Cardiac septum (tissue), 1 donor: ENCODE measurements at regions not wholly inside any gene's neighbourhood (a gene's known extent, or its start where the extent isn't known, plus 50 kb on each side); places are given as distances from the start of the nearest gene placed in this dataset.
"Not testable (repeated sequence)": the region's sequence is repeated elsewhere in the genome, so short reads cannot be mapped to it uniquely, and the experiment has no call there.

Experiments used
- DNase-seq: peaks from one replicate; pipeline ENCODE4 v3.0.0-alpha.2; 2020; ENCODE audit warnings: low spot score
- intact Hi-C: fragments of 100-400 bp; cut with DNase I; formaldehyde crosslinking; loops from one replicate; pipeline ENCODE4 v1.14.0; 2022
- donor health status: DM: no; HTN: no; CAD: no.

DNA sequence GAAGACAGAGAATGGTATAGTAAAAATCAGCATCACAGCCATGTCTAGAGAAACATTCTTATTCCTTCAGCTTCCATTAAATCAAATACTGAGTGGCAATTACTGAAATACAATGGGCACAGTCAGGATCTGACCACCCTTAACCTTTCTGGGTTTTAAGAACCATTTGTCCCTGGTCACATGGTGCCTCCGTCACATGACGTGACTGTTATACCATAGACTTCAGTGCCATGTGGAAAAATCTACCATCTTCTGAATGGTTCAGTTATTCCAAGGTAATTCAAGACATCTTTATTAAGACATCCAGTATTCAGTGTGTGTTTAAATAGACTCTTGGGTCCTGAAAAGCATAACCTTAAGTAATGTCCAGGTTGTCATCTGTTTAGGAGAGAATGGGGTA, 553.1 kb upstream of the FLRT2 start:
- intact Hi-C loops = no loop called here
- no peak for DNase-seq

DNA sequence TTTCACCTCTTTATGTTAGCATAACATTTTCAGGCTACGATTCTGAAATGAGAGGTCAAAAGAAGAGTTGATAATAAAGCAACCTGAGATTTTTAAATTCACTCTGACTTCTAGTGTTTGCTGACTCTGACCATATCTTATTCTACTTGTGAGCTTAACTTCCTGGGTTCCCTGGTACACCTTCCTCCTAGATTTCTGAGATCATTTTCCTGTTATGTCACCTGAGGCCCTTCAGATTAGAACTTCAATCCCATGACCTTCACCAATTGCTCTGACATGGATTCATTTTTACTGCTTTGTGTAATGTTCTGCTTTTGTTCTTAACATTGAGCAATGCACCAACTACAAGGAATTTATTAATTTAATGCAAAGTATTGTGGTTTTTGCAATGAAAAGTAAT, 542.9 kb upstream of the FLRT2 start:
- DNase-seq = no peak
- intact Hi-C loops = no loop called here

DNA sequence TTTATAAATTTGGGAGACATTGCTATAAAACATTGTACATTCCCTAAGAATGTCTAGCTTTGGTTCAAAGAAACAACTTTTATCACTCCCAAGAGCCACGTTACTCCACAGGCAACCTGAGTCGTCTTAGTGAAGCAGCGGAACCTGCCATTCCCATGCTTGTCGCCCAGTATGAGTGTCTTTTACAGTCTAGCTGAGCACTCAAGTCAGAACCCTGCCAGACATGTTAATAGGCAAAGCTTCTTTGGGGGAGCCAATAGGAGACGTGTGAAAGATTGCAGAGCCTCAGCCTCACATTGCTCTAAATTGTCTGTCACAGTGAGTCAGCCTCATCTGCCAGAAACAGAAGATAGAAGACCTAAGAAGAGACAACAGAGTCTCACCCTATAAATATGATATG, 541.6 kb upstream of the FLRT2 start:
- no peak for DNase-seq
- intact Hi-C loops = no loop called here

DNA sequence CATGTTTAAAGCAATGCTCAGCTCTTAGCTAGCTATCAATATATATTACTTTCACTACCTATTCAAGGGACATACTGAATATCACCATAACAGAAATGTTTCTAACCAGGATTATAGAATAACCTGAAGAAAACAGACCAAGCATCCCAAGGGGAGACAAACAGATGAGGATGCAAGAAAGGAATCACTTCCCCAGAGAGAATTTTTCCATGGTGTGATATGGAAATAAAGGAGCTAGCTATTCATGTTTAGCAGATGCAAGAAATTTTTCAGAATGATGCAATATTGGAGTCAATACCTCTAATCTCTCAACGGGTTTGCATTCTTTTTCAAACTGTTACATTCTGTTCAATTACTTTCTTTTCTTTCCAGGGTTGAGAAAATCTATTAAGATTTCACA, 538.9 kb upstream of the FLRT2 start:
- intact Hi-C loops = no loop called here

DNA sequence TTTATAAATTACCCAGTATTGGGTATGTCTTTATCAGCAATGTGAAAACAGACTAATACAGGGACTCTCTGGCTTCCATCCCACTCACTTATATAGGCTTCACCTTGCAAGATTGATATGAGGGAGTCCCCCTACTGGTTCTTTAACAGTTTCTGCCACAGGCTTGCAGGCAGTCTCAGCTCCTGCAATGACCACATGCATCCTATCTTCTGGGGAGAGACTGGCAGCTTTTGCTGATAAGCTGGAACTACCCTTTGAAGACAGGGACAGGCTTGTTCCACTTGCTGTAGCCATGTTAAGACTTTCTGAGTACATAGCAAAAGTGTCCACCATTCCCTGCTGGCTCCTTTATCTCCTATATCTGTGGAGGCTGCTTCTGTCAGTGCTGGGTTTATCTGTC, 531.7 kb upstream of the FLRT2 start:
- intact Hi-C loops = no loop called here
- no peak for DNase-seq

More for the DNA sequence above, 538.9 kb upstream of the FLRT2 start:
- no peak for DNase-seq

- no peak for DNase-seq
- intact Hi-C loops = no loop called here
These were observed 527.1 kb upstream of the FLRT2 start for GRCh38 chr14:85002846-85003245.

DNA sequence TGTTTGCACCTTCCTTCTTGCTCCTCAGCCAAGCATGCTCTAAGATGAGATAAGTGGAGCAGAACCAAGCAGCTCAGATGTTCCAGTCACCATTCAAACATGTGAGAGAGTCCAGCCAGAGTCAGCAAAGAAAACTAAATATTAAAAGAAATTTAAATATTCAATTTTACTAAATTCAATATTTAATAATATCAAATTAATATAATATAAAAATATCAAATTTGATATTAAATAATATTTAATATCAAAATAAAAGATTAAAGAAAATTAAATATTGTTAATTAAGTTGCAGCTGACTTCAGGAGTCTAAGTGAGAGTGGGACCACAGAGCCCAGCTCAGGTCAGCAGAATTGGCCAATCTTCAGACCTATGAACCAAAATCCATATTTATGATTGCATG, 526.1 kb upstream of the FLRT2 start:
- intact Hi-C loops = no loop called here
- no peak for DNase-seq

DNA sequence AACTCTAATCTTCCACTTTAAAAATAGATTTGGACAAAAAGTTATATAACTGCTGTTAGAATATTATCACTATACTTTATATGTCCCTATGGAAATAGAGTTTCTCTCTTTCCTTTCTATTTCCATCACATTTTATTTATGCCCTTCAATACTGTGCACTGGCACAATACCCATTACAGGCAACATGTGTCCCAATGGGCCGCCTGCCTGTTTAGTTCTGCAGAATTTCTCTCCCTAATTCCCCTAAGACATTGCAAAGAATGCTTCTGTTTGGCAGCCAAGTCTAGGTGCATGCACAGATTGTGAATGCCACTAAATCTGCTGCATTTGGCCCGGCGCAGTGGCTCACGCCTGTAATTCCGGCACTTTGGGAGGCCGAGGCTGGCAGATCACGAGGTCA, 520.4 kb upstream of the FLRT2 start:
- no peak for DNase-seq
- intact Hi-C loops = no loop called here

DNA sequence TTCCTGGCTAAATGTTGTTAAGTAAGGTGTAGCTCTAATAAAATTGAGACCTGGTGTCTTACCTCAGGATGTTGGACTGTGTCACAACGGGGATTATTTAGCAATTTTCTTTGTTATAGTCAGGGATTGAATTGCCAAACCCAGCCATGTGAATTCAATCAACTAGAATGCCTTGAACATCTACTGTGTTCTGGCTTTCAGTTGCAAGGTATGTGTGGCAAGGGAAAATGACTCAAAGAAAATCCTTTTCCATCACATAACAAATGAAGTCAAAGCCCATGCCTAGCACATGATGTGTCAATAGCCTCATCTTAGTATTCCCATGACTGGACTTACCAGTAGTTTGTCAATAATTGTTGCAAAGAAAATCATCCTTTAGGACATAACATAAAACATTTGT, 519.8 kb upstream of the FLRT2 start:
- intact Hi-C loops = no loop called here
- DNase-seq = no peak

GRCh38 chr14:85016496-85016895, 513.4 kb upstream of the FLRT2 start:
- DNase-seq = no peak
- intact Hi-C loops = no loop called here

DNA sequence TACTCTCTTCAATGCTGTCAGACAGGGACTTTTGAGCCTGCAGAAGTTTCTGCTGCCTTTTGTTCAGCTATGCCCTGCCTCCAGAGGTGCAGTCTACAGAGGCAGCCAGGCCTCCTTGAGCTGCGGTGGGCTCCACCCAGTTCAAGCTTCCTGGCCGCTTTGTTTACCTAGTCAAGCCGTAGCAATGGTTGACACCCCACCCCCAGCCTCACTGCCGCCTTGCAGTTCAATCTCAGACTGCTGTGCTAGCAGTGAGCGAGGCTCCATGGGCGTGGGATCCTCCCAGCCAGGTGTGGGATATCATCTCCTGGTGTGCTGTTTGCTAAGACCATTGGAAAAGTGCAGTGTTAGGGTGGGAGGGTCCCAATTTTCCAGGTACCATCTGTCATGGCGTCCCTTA, 506.1 kb upstream of the FLRT2 start:
- DNase-seq, intact Hi-C loops: not testable (repeated sequence)

GRCh38 chr14:85024931-85025330, 505.0 kb upstream of the FLRT2 start:
- DNase-seq = no peak
- intact Hi-C loops = no loop called here

GRCh38 chr14:85027681-85028370, 502.1 kb upstream of the FLRT2 start:
- DNase-seq = no peak
- intact Hi-C loops = no loop called here

DNA sequence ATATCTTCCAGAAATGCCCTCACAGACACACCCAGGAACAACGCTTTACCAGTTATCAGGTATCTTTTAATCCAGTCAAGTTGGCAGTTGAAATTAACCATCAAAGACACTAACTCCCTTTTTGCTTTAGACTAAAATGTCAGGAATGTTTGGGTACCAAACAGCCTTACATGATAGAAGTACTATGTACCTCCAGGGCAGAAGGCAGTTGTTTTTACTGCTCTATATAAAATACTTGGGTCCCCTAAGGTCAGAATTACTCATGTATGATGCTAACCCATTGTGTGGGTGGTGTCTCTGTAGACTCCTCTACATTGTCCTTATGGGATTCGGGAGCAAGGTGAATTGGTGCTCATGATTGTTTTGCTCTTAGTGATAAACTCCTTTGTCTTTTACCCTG, 492.5 kb upstream of the FLRT2 start:
- DNase-seq = no peak
- intact Hi-C loops = no loop called here

GRCh38 chr14:85038526-85039352, 491.2 kb upstream of the FLRT2 start:
- intact Hi-C loops = no loop called here

GRCh38 chr14:85039353-85039626, 490.7 kb upstream of the FLRT2 start:
- intact Hi-C loops = no loop called here
- DNase-seq = no peak

More at GRCh38 chr14:85038526-85039352, 491.2 kb upstream of the FLRT2 start:
- DNase-seq = no peak

- intact Hi-C loops = no loop called here
- no peak for DNase-seq
These were observed 489.8 kb upstream of the FLRT2 start for GRCh38 chr14:85040046-85040685.

DNA sequence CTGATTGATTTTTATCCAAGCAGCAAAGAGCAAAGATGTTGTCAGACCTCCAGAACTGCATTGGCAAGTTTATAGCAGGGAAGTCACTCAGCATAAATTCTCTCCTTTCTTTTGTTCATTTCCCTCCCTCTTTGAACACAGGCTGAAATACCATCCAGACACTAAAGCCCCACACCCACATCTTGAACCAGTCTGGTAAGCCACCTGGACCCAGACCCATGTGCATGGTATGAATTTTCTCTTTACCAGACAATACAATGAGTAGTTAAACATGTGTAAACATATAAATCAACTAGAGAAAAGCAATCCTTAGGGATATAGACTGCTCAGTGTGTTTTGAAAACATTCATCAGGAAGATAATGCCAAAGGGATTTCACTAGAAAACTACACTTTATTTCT, 488.3 kb upstream of the FLRT2 start:
- DNase-seq = no peak
- intact Hi-C loops = no loop called here

DNA sequence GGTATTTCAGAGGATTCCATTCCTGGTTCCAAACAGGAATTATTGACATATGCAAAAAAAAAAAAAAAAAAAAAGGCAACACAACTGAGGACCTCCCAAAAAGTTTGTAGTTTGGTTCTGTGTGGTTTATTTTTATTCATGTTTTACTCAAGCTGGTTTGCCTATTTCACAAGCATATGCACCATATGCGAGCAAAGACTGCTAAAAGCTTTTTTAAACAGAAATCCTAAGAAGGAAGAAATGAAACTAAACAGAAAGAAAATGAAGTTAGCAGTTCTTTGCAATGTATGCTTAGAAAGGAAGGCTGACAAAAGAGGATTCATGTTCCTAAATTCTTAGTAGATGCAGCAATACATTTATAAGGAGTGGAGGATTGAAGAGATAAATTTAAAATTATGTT, 487.6 kb upstream of the FLRT2 start:
- DNase-seq = no peak
- intact Hi-C loops = no loop called here

- intact Hi-C loops = no loop called here
- DNase-seq = no peak
These were observed 479.8 kb upstream of the FLRT2 start for GRCh38 chr14:85050180-85050579.

GRCh38 chr14:85052646-85053045, 477.3 kb upstream of the FLRT2 start:
- intact Hi-C loops = no loop called here
- DNase-seq = no peak
